GM12878 (cell line): ENCODE measurements at regions not wholly inside any gene's neighbourhood (a gene's known extent, or its start where the extent isn't known, plus 50 kb on each side); places are given as distances from the start of the nearest gene placed in this dataset.

Experiments used
- ATAC-seq: fragments of 200-7000 bp; cut with Tn5 transposase; 3 replicates; pipeline ENCODE4 v1.9.1; 2020; ENCODE audit warnings: mild to moderate bottlenecking, moderate library complexity
- BruUV-seq: library from RNA; stranded (reverse); fragments of 400-500 nt; replicated peaks from 2 replicates; lab custom pipeline; 2021; lab: Mats Ljungman, UMichigan
- CTCF ChIA-PET: fragments of 300-600 bp; sonication (Branson Sonifier 250); formaldehyde crosslinking; extraction: SDS; loops from one replicate; lab custom pipeline; 2021; ENCODE audit warnings: inconsistent platforms; lab: Yijun Ruan, JAX
- POLR2A ChIA-PET: fragments of 350-600 bp; formaldehyde crosslinking; extraction: SDS; loops from one replicate; lab custom pipeline; 2021; ENCODE audit warnings: inconsistent platforms; lab: Charles Lee
- RAD21 ChIA-PET: fragments of 300-600 bp; sonication (Branson Sonifier 250); formaldehyde crosslinking; loops from one replicate; lab custom pipeline; 2023; ENCODE audit warnings: antibody characterized with exemption; ENCODE audit not compliant: unreplicated experiment; lab: Charles Lee
- SMC1A ChIA-PET: fragments of 300-600 bp; sonication (Branson Sonifier 250); formaldehyde crosslinking; loops from one replicate; lab custom pipeline; 2023; ENCODE audit not compliant: unreplicated experiment, uncharacterized antibody; lab: Charles Lee
- DNase-seq: peaks from one replicate; pipeline ENCODE4 v3.0.0-alpha.2; 2011; ENCODE audit warnings: low read depth, low spot score
- FAIRE-seq: peaks from 3 replicates; lab custom pipeline; 2011; peaks lifted over from hg19 to GRCh38; lab: Jason Lieb, UNC
- H2AFZ ChIP-seq: 2 replicates; pipeline ENCODE4 v1.6.0; 2011; ENCODE audit warnings: low read depth, low read length, control low read depth; ENCODE audit not compliant: control insufficient read depth
- H3K27ac ChIP-seq: 2 replicates; pipeline ENCODE4 v1.5.1; 2011; ENCODE audit warnings: control low read depth; ENCODE audit not compliant: control insufficient read depth, insufficient read depth
- H3K27me3 ChIP-seq, 2 experiments: replicated peaks in 1 of 2; 2 replicates each; pipeline versions ENCODE4 v1.6.0 to v1.6.1; 2011; ENCODE audit warnings: low read length in 1 of 2; ENCODE audit not compliant: control insufficient read depth in 2 of 2, insufficient read depth in 2 of 2
- H3K36me3 ChIP-seq, 2 experiments: 2 replicates each; pipeline ENCODE4 v1.5.1; 2011; ENCODE audit warnings: low read length in 1 of 2; ENCODE audit not compliant: control insufficient read depth in 2 of 2, insufficient read depth in 2 of 2
- H3K4me1 ChIP-seq: 2 replicates; pipeline ENCODE4 v1.6.1; 2011; ENCODE audit warnings: mild to moderate bottlenecking, low read length, moderate library complexity, mixed read lengths; ENCODE audit not compliant: control insufficient read depth, insufficient read depth
- H3K4me2 ChIP-seq: 2 replicates; pipeline ENCODE4 v1.6.0; 2011; ENCODE audit warnings: control low read depth; ENCODE audit not compliant: control insufficient read depth, insufficient read depth
- H3K4me3 ChIP-seq: fragments of 200-600 bp; sonication (generic); 2 replicates; pipeline ENCODE4 v1.5.1; 2016
- H3K79me2 ChIP-seq: 2 replicates; pipeline ENCODE4 v1.6.0; 2011; ENCODE audit warnings: low read length; ENCODE audit not compliant: control insufficient read depth, insufficient read depth
- H3K9ac ChIP-seq: 2 replicates; pipeline ENCODE4 v1.8.0; 2011; ENCODE audit warnings: low read length, control low read depth, mixed read lengths; ENCODE audit not compliant: control insufficient read depth, insufficient read depth
- H3K9me3 ChIP-seq: replicated peaks from 3 replicates; pipeline ENCODE4 v1.5.1; 2011; ENCODE audit warnings: mild to moderate bottlenecking, low read length; ENCODE audit not compliant: control insufficient read depth, insufficient read depth
- H4K20me1 ChIP-seq: 2 replicates; pipeline ENCODE4 v1.6.0; 2011; ENCODE audit not compliant: control insufficient read depth, insufficient read depth
- ASH2L ChIP-seq: fragments of 300-600, 200-600 bp; sonication (generic); IDR thresholded peaks from 2 replicates; pipeline ENCODE4 v1.6.1; 2017; ENCODE audit warnings: low read depth, mild to moderate bottlenecking, borderline replicate concordance
- BRCA1 ChIP-seq: IDR thresholded peaks from 2 replicates; pipeline ENCODE4 v1.6.1; 2011; ENCODE audit warnings: low read depth, low read length, improper control_type of control experiment
- ESRRA ChIP-seq: IDR thresholded peaks from 2 replicates; pipeline ENCODE4 v1.6.1; 2012; ENCODE audit warnings: mild to moderate bottlenecking, low read length, improper control_type of control experiment
- EZH2 ChIP-seq: IDR thresholded peaks from 2 replicates; pipeline ENCODE4 v1.6.1; 2012; ENCODE audit warnings: low read depth, mild to moderate bottlenecking, control low read depth, inconsistent platforms, low read length, borderline replicate concordance; ENCODE audit not compliant: control insufficient read depth
- IRF4 ChIP-seq: IDR thresholded peaks from 2 replicates; pipeline ENCODE4 v1.6.1; 2011; ENCODE audit warnings: low read depth, low read length
- POLR2A ChIP-seq: IDR thresholded peaks from 2 replicates; pipeline ENCODE4 v1.6.1; 2011; ENCODE audit warnings: low read depth, mild to moderate bottlenecking, low read length
- RAD21 ChIP-seq: IDR thresholded peaks from 2 replicates; pipeline ENCODE4 v1.6.1; 2011; ENCODE audit warnings: mild to moderate bottlenecking, low read depth, low read length, moderate library complexity; ENCODE audit not compliant: insufficient read depth
- RELA ChIP-seq: fragments of 450-650 bp; IDR thresholded peaks from 2 replicates; pipeline ENCODE4 v1.8.0; 2014; ENCODE audit warnings: borderline replicate concordance; ENCODE audit not compliant: partially characterized antibody
- SMC3 ChIP-seq: IDR thresholded peaks from 2 replicates; pipeline ENCODE4 v1.6.1; 2011; ENCODE audit warnings: low read length, improper control_type of control experiment, borderline replicate concordance
- TARDBP ChIP-seq: IDR thresholded peaks from 2 replicates; pipeline ENCODE4 v1.6.1; 2016; ENCODE audit warnings: borderline replicate concordance
- ZBED1 ChIP-seq: IDR thresholded peaks from 2 replicates; pipeline ENCODE4 v1.6.1; 2016; ENCODE audit warnings: borderline replicate concordance
- WGBS: methylation state at CpG from one replicate; pipeline ENCODE4 v1.1.6; 2016; ENCODE audit warnings: low lambda C conversion rate; ENCODE audit not compliant: insufficient replicate concordance, insufficient coverage; ENCODE audit errors: missing lambda C conversion rate; 5-methylcytosine and 5-hydroxymethylcytosine counted together
- in situ Hi-C: fragments of 300-500 bp; cut with MboI; formaldehyde crosslinking; loops from 9 replicates; pipeline ENCODE4 v1.14.3; 2018; ENCODE audit warnings: mixed read lengths
- intact Hi-C: fragments of 100-400 bp; cut with micrococcal nuclease; formaldehyde crosslinking; loops from one replicate; pipeline ENCODE4 v1.14.2; 2022; ENCODE audit not compliant: unreplicated experiment
- TF ChIP-seq, protein P1 (sequence below): IDR thresholded peaks from 2 replicates; pipeline ENCODE4 v1.6.1; 2012; ENCODE audit warnings: improper control_type of control experiment, low read depth, low read length; ENCODE audit not compliant: insufficient replicate concordance
- TF ChIP-seq, protein P2 (sequence below): IDR thresholded peaks from 2 replicates; pipeline ENCODE4 v1.6.1; 2012; ENCODE audit warnings: low read depth, low read length, improper control_type of control experiment

DNA sequence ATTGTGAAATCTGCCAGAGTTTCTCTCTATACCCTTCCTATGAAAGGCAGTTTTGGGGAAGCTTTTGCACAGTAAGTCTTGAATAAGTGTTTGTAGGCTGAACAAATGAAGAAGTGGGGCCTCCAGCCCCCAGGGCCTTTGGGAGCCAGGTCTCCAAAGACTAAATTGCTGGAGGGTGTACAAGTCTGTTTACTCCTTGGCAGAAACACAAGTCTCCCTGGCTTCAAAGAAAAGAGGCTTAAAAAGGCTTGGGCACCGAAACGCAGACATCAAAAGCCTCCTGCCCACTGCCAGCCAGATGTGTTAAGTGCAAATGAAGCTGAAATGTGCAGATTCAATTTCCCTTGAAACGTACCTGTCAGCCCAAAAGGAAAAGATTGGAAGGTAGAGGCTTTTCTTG lies 146.3 kb downstream of the TMEM132E start:
- H3K4me3 ChIP-seq, result no peak overlapping the region
- no TSS peak for BruUV-seq
- ChIA-PET POLR2A (no interaction called here), RAD21 (no interaction called here), SMC1A (no interaction called here), CTCF (no interaction called here)
- no peak overlapping the region for H3K27ac ChIP-seq
- in situ Hi-C loops (no loop called here), intact Hi-C loops (no loop called here)
- no peak for DNase-seq
- H2AFZ ChIP-seq, result no peak overlapping the region
- H3K27me3 ChIP-seq, result peaks cover 0 to 2% of the 10 kb centered on the region in 2 experiments; a peak in 2 of 4 replicates
- H3K9ac ChIP-seq, result no peak overlapping the region
- no peaks in the 10 kb centered on the region for H3K4me1 ChIP-seq
- H3K9me3 ChIP-seq, result no peaks in the 10 kb centered on the region
- H3K79me2 ChIP-seq, result no peaks in the 10 kb centered on the region
- H4K20me1 ChIP-seq, result no peaks in the 10 kb centered on the region
- no peak for FAIRE-seq
- no peak overlapping the region for H3K4me2 ChIP-seq
- no peak for ATAC-seq
- no peaks in the 10 kb centered on the region for H3K36me3 ChIP-seq
- WGBS, result 0% methylated on average over 3 of the region's 3 CpGs
- TF ChIP-seq EZH2 (no peak), TARDBP (no peak)

DNA sequence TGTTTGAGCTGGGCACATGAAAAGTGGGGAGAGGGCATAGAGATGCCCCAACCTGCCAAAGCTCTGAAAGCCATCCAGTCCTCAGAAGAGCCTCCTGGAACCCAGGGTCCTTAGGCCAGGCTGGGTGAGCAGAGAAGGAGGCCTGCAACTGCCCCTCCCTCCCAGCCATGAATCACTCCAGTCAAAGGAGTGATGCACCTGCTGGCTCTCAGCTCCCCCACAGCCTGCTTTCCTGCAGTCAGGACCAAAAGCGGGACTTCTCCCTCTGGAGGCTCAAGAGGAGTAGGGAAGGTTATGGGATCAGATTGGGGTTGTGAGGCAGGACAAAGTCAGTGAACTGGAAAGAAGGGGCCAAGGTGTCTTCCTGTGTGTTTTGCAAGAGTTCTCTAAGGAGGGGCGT lies 145.6 kb downstream of the TMEM132E start:
- Histone ChIP-seq H3K79me2 (no peaks in the 10 kb centered on the region), H3K9me3 (no peaks in the 10 kb centered on the region), H3K4me2 (no peak overlapping the region), H3K36me3 (no peaks in the 10 kb centered on the region), H3K27ac (no peak overlapping the region), H2AFZ (no peak overlapping the region), H3K27me3 (peaks cover 0 to 2% of the 10 kb centered on the region in 2 experiments; a peak in 2 of 4 replicates), H3K4me3 (no peak overlapping the region), H3K9ac (no peak overlapping the region), H3K4me1 (no peaks in the 10 kb centered on the region), H4K20me1 (no peaks in the 10 kb centered on the region)
- in situ Hi-C loops (no loop called here), intact Hi-C loops (no loop called here)
- WGBS, result 32% methylated on average over 2 of the region's 2 CpGs
- ChIA-PET SMC1A (no interaction called here), RAD21 (no interaction called here), POLR2A (no interaction called here), CTCF (no interaction called here)
- ATAC-seq, result no peak
- no peak for DNase-seq
- BruUV-seq, result no TSS peak
- FAIRE-seq, result no peak
- TF ChIP-seq BRCA1 (no peak), RAD21 (no peak), ZBED1 (no peak), ESRRA (no peak), SMC3 (no peak), POLR2A (no peak), ASH2L (no peak), RELA (no peak), IRF4 (no peak)
- TF ChIP-seq, protein P1, sequence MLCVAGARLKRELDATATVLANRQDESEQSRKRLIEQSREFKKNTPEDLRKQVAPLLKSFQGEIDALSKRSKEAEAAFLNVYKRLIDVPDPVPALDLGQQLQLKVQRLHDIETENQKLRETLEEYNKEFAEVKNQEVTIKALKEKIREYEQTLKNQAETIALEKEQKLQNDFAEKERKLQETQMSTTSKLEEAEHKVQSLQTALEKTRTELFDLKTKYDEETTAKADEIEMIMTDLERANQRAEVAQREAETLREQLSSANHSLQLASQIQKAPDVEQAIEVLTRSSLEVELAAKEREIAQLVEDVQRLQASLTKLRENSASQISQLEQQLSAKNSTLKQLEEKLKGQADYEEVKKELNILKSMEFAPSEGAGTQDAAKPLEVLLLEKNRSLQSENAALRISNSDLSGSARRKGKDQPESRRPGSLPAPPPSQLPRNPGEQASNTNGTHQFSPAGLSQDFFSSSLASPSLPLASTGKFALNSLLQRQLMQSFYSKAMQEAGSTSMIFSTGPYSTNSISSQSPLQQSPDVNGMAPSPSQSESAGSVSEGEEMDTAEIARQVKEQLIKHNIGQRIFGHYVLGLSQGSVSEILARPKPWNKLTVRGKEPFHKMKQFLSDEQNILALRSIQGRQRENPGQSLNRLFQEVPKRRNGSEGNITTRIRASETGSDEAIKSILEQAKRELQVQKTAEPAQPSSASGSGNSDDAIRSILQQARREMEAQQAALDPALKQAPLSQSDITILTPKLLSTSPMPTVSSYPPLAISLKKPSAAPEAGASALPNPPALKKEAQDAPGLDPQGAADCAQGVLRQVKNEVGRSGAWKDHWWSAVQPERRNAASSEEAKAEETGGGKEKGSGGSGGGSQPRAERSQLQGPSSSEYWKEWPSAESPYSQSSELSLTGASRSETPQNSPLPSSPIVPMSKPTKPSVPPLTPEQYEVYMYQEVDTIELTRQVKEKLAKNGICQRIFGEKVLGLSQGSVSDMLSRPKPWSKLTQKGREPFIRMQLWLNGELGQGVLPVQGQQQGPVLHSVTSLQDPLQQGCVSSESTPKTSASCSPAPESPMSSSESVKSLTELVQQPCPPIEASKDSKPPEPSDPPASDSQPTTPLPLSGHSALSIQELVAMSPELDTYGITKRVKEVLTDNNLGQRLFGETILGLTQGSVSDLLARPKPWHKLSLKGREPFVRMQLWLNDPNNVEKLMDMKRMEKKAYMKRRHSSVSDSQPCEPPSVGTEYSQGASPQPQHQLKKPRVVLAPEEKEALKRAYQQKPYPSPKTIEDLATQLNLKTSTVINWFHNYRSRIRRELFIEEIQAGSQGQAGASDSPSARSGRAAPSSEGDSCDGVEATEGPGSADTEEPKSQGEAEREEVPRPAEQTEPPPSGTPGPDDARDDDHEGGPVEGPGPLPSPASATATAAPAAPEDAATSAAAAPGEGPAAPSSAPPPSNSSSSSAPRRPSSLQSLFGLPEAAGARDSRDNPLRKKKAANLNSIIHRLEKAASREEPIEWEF, result no peak
- TF ChIP-seq, protein P2, sequence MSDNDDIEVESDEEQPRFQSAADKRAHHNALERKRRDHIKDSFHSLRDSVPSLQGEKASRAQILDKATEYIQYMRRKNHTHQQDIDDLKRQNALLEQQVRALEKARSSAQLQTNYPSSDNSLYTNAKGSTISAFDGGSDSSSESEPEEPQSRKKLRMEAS, result no peak
